GM21576 (cell line): ENCODE measurements at regions not wholly inside any gene's neighbourhood (a gene's known extent, or its start where the extent isn't known, plus 50 kb on each side); places are given as distances from the start of the nearest gene placed in this dataset.
"Not testable (repeated sequence)": the region's sequence is repeated elsewhere in the genome, so short reads cannot be mapped to it uniquely, and the experiment has no call there.

Source experiments
- ATAC-seq: cut with Tn5 transposase; IDR thresholded peaks from one replicate; pipeline ENCODE4 v1.9.1; 2021; ENCODE audit warnings: mild to moderate bottlenecking, moderate library complexity; ENCODE audit not compliant: unreplicated experiment

GRCh38 chr2:45121236-45121927 lies 112.1 kb upstream of the SIX2 start:
- ATAC-seq, result no peak

- no peak for ATAC-seq
These were observed 111.3 kb upstream of the SIX2 start for GRCh38 chr2:45120546-45120945.

GRCh38 chr2:45119855-45120254 lies 110.6 kb upstream of the SIX2 start:
- ATAC-seq, result no peak

- ATAC-seq, result no peak
These were observed 109.8 kb upstream of the SIX2 start for GRCh38 chr2:45119038-45119437.

- no peak for ATAC-seq
These were observed 108.1 kb upstream of the SIX2 start for GRCh38 chr2:45117383-45117782.

GRCh38 chr2:45115181-45115580 lies 105.9 kb upstream of the SIX2 start:
- ATAC-seq, result no peak

- no peak for ATAC-seq
These were observed 105.1 kb upstream of the SIX2 start for GRCh38 chr2:45114221-45114955.

- no peak for ATAC-seq
These were observed 103.5 kb upstream of the SIX2 start for GRCh38 chr2:45112750-45113149.

GRCh38 chr2:45105050-45105582 lies 95.9 kb upstream of the SIX2 start:
- ATAC-seq, result no peak

GRCh38 chr2:45104429-45104828 lies 95.2 kb upstream of the SIX2 start:
- ATAC-seq, result no peak

GRCh38 chr2:45103351-45104345 lies 94.4 kb upstream of the SIX2 start:
- ATAC-seq, result no peak

GRCh38 chr2:45102579-45103117 lies 93.4 kb upstream of the SIX2 start:
- no peak for ATAC-seq

- ATAC-seq, result no peak
These were observed 92.9 kb upstream of the SIX2 start for GRCh38 chr2:45102141-45102540.

- ATAC-seq, result no peak
These were observed 87.7 kb upstream of the SIX2 start for GRCh38 chr2:45096996-45097395.

GRCh38 chr2:45096038-45096437 lies 86.8 kb upstream of the SIX2 start:
- ATAC-seq, result not testable (repeated sequence)

- ATAC-seq, result no peak
These were observed 84.4 kb upstream of the SIX2 start for GRCh38 chr2:45093663-45094062.

- ATAC-seq, result no peak
These were observed 83.9 kb upstream of the SIX2 start for GRCh38 chr2:45093181-45093580.

GRCh38 chr2:45089554-45090261 lies 80.5 kb upstream of the SIX2 start:
- no peak for ATAC-seq

GRCh38 chr2:45085487-45085886 lies 76.2 kb upstream of the SIX2 start:
- ATAC-seq, result no peak

- no peak for ATAC-seq
These were observed 75.2 kb upstream of the SIX2 start for GRCh38 chr2:45084361-45085020.
